ENCODE measurements at regions not wholly inside any gene's neighbourhood (a gene's known extent, or its start where the extent isn't known, plus 50 kb on each side); places are given as distances from the start of the nearest gene placed in this dataset.

- no peak for TF ChIP-seq POLR2A (IDR thresholded peaks at IDR 0.05; ENCODE audit: low read depth, low read length)
- no peak for TF ChIP-seq POLR2AphosphoS5 (IDR thresholded peaks at IDR 0.05; ENCODE audit: low read depth, low read length)
These were observed 541.5 kb downstream of the AMY1C start for GRCh38 chr1:104291156-104291555.
